ENCODE measurements at regions not wholly inside any gene's neighbourhood (a gene's known extent, or its start where the extent isn't known, plus 50 kb on each side); places are given as distances from the start of the nearest gene placed in this dataset.

- TF ChIP-seq CTCF (IDR thresholded peaks at IDR 0.05 in 2 of 3, conservative IDR thresholded peaks at IDR 0.05 in 1 of 3; ENCODE audit: control insufficient read depth in 2 of 3, extremely low read depth in 1 of 3, insufficient read depth in 1 of 3, low read depth in 3 of 3, low read length in 3 of 3) (no peak), POLR2AphosphoS5 (IDR thresholded peaks at IDR 0.05; ENCODE audit: low read length) (no peak), RB1 (IDR thresholded peaks at IDR 0.05; ENCODE audit: borderline replicate concordance) (no peak), BHLHE40 (IDR thresholded peaks at IDR 0.05; ENCODE audit: borderline replicate concordance in 1 of 2, low read depth in 2 of 2, low read length in 1 of 2) (no peak), HCFC1 (IDR thresholded peaks at IDR 0.05; ENCODE audit: low read length) (no peak), ASH2L (IDR thresholded peaks at IDR 0.05; ENCODE audit: borderline replicate concordance, low read depth) (no peak), TAF1 (IDR thresholded peaks at IDR 0.05; ENCODE audit: borderline replicate concordance, low read depth, low read length) (no peak), ESRRA (IDR thresholded peaks at IDR 0.05; ENCODE audit: low read length) (no peak), CEBPB (IDR thresholded peaks at IDR 0.05; ENCODE audit: borderline replicate concordance in 1 of 2, low read depth in 2 of 2, low read length in 2 of 2) (no peak), POLR2A (IDR thresholded peaks at IDR 0.05; ENCODE audit: low read depth, low read length) (no peak), SREBF1 (IDR thresholded peaks at IDR 0.05; ENCODE audit: low read length) (no peak), EZH2 (IDR thresholded peaks at IDR 0.05; ENCODE audit: borderline replicate concordance, control insufficient read depth, low read depth, low read length) (no peak)
These were observed 97.6 kb upstream of the SPRY4 start for GRCh38 chr5:142422429-142422828.

Data from GM12878 (cell line).